Prostate gland (tissue), 2 donors: ENCODE measurements at regions not wholly inside any gene's neighbourhood (a gene's known extent, or its start where the extent isn't known, plus 50 kb on each side); places are given as distances from the start of the nearest gene placed in this dataset.

Experiments
- DNase-seq: peaks from one replicate; pipeline ENCODE4 v3.0.0-alpha.2; 2019; ENCODE audit warnings: low spot score
- H3K27ac ChIP-seq, 2 donors: fragments of 200-600 bp; sonication (generic); 2 replicates each; pipeline ENCODE4 v1.5.1; 2017 to 2019
- H3K27me3 ChIP-seq: fragments of 200-600 bp; sonication (generic); replicated peaks from 2 replicates; pipeline ENCODE4 v1.5.1; 2019; ENCODE audit not compliant: insufficient read depth
- H3K36me3 ChIP-seq, 2 donors: fragments of 200-600 bp; sonication (generic); 1 replicate in 1 of 2; 2 replicates in 1 of 2; pipeline versions ENCODE4 v1.5.1 to v1.8.1; 2017 to 2019
- H3K4me1 ChIP-seq: fragments of 200-600 bp; sonication (generic); replicated peaks from 2 replicates; pipeline ENCODE4 v1.5.1; 2019
- H3K4me3 ChIP-seq, 2 donors: fragments of 200-600 bp; sonication (generic); 2 replicates each; pipeline ENCODE4 v1.5.1; 2017 to 2019
- H3K9me3 ChIP-seq: fragments of 200-600 bp; sonication (generic); 2 replicates; pipeline ENCODE4 v1.5.1; 2017
- CTCF ChIP-seq, 4 experiments: fragments of 200-600 bp in 2 of 4; fragments of 450-650 bp in 2 of 4; sonication (generic) in 2 of 4; IDR thresholded peaks; 1 replicate in 3 of 4; 2 replicates in 1 of 4; pipeline ENCODE4 v1.5.1; 2016 to 2019; ENCODE audit warnings: antibody characterized with exemption in 4 of 4, mild to moderate bottlenecking in 2 of 4, moderate library complexity in 2 of 4
- POLR2A ChIP-seq: fragments of 450-650 bp; IDR thresholded peaks from one replicate; pipeline ENCODE4 v1.6.1; 2016; ENCODE audit warnings: antibody characterized with exemption, mild to moderate bottlenecking
- POLR2AphosphoS5 ChIP-seq: sonication (generic); formaldehyde crosslinking; IDR thresholded peaks from one replicate; pipeline ENCODE4 v1.6.1; 2017; ENCODE audit warnings: antibody characterized with exemption
- WGBS: methylation state at CpG from one replicate; pipeline ENCODE4 v1.1.5; 2018; 5-methylcytosine and 5-hydroxymethylcytosine counted together
- intact Hi-C: fragments of 100-400 bp; cut with DNase I; formaldehyde crosslinking; loops from one replicate; pipeline ENCODE4 v1.14.2; 2022

- H3K4me1 ChIP-seq: no peaks in the 10 kb centered on the region
- H3K9me3 ChIP-seq: no peaks in the 10 kb centered on the region
- intact Hi-C loops: no loop called here
- H3K36me3 ChIP-seq: no peaks in the 10 kb centered on the region
- H3K4me3 ChIP-seq: no peak overlapping the region
- H3K27ac ChIP-seq: no peak overlapping the region
- TF ChIP-seq POLR2AphosphoS5 (no peak), CTCF (IDR thresholded peaks at IDR 0.05) (no peak), POLR2A (no peak)
- WGBS: 54% methylated on average over 3 of the region's 3 CpGs
- no peaks in the 10 kb centered on the region for H3K27me3 ChIP-seq
- no peak for DNase-seq
These were observed 435.2 kb downstream of the GABRG2 start for GRCh38 chr5:162502780-162503179.

GRCh38 chr5:162503796-162504195 is 436.2 kb downstream of the GABRG2 start:
- Histone ChIP-seq H3K4me3 (no peak overlapping the region), H3K4me1 (no peaks in the 10 kb centered on the region), H3K27ac (no peak overlapping the region), H3K9me3 (no peaks in the 10 kb centered on the region), H3K27me3 (no peaks in the 10 kb centered on the region), H3K36me3 (no peaks in the 10 kb centered on the region)
- DNase-seq: no peak
- no peak for TF ChIP-seq POLR2A
- no peak for TF ChIP-seq POLR2AphosphoS5
- no peak for TF ChIP-seq CTCF (IDR thresholded peaks at IDR 0.05)
- 87% methylated on average over 3 of the region's 3 CpGs for WGBS
- intact Hi-C loops: no loop called here

- Histone ChIP-seq H3K27ac (no peak overlapping the region), H3K4me3 (no peak overlapping the region), H3K4me1 (no peaks in the 10 kb centered on the region), H3K36me3 (no peaks in the 10 kb centered on the region), H3K9me3 (no peaks in the 10 kb centered on the region), H3K27me3 (no peaks in the 10 kb centered on the region)
- 93% methylated on average over 3 of the region's 3 CpGs for WGBS
- intact Hi-C loops: no loop called here
- no peak for DNase-seq
- TF ChIP-seq CTCF (IDR thresholded peaks at IDR 0.05) (no peak), POLR2AphosphoS5 (no peak), POLR2A (no peak)
These were observed 445.5 kb downstream of the GABRG2 start for GRCh38 chr5:162512935-162513565.

GRCh38 chr5:162514116-162514515 is 446.5 kb downstream of the GABRG2 start:
- Histone ChIP-seq H3K27ac (no peak overlapping the region), H3K4me1 (no peaks in the 10 kb centered on the region), H3K27me3 (no peaks in the 10 kb centered on the region), H3K4me3 (no peak overlapping the region), H3K9me3 (no peaks in the 10 kb centered on the region), H3K36me3 (no peaks in the 10 kb centered on the region)
- TF ChIP-seq CTCF (IDR thresholded peaks at IDR 0.05) (no peak), POLR2A (no peak), POLR2AphosphoS5 (no peak)
- 15% methylated on average over 2 of the region's 2 CpGs for WGBS
- intact Hi-C loops: no loop called here
- DNase-seq: no peak

GRCh38 chr5:162520878-162521277 is 453.3 kb downstream of the GABRG2 start:
- 72% methylated on average over 1 of the region's 1 CpG for WGBS
- intact Hi-C loops: no loop called here

More at GRCh38 chr5:162520878-162521277, 453.3 kb downstream of the GABRG2 start:
- no peak for DNase-seq
- H3K27ac ChIP-seq: no peak overlapping the region
- H3K4me1 ChIP-seq: no peaks in the 10 kb centered on the region
- H3K9me3 ChIP-seq: no peaks in the 10 kb centered on the region
- H3K27me3 ChIP-seq: no peaks in the 10 kb centered on the region
- no peaks in the 10 kb centered on the region for H3K36me3 ChIP-seq
- H3K4me3 ChIP-seq: no peak overlapping the region
- TF ChIP-seq POLR2AphosphoS5: no peak
